ENCODE measurements at regions not wholly inside any gene's neighbourhood (a gene's known extent, or its start where the extent isn't known, plus 50 kb on each side); places are given as distances from the start of the nearest gene placed in this dataset.

GRCh38 chr17:14790521-14790920 is 474.6 kb downstream of the PMP22 start:
- TF ChIP-seq, protein P1, sequence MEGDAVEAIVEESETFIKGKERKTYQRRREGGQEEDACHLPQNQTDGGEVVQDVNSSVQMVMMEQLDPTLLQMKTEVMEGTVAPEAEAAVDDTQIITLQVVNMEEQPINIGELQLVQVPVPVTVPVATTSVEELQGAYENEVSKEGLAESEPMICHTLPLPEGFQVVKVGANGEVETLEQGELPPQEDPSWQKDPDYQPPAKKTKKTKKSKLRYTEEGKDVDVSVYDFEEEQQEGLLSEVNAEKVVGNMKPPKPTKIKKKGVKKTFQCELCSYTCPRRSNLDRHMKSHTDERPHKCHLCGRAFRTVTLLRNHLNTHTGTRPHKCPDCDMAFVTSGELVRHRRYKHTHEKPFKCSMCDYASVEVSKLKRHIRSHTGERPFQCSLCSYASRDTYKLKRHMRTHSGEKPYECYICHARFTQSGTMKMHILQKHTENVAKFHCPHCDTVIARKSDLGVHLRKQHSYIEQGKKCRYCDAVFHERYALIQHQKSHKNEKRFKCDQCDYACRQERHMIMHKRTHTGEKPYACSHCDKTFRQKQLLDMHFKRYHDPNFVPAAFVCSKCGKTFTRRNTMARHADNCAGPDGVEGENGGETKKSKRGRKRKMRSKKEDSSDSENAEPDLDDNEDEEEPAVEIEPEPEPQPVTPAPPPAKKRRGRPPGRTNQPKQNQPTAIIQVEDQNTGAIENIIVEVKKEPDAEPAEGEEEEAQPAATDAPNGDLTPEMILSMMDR (IDR thresholded peaks at IDR 0.05; ENCODE audit: poor library complexity): no peak
- no peak for TF ChIP-seq EZH2phosphoT487 (IDR thresholded peaks at IDR 0.05; ENCODE audit: low read depth, severe bottlenecking, unreplicated experiment)

All from hepatocyte (in vitro differentiated cells).